ENCODE measurements at regions not wholly inside any gene's neighbourhood (a gene's known extent, or its start where the extent isn't known, plus 50 kb on each side); places are given as distances from the start of the nearest gene placed in this dataset.
"Not testable (repeated sequence)": the region's sequence is repeated elsewhere in the genome, so short reads cannot be mapped to it uniquely, and the experiment has no call there.

DNA sequence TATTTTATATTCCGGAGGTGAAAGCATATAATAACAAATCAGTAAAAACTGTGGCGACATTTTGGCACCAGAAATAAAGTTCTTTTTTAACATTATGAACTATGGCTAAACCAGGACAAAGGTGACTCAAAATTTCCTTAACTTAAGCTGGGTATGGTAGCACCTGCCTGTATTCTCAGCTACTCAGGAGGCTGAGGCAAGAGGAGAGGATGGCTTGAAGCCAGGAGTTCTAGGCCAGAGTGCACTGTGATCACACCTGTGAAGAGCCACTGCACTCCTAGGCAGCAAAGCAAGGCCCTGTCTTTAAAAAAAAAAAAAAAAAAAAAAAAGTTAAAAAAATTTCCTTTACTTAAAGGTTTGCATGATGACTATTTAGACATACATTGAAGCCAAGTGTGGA is 63.0 kb upstream of the KIF2A start:
- DNase-seq, result not testable (repeated sequence)

GRCh38 chr5:62248192-62248591 is 57.8 kb upstream of the KIF2A start:
- DNase-seq, result not testable (repeated sequence)

- DNase-seq, result not testable (repeated sequence)
Measured at GRCh38 chr5:62250085-62250484, 55.9 kb upstream of the KIF2A start.

- DNase-seq, result not testable (repeated sequence)
Measured at GRCh38 chr5:62250919-62251318, 55.1 kb upstream of the KIF2A start.

DNA sequence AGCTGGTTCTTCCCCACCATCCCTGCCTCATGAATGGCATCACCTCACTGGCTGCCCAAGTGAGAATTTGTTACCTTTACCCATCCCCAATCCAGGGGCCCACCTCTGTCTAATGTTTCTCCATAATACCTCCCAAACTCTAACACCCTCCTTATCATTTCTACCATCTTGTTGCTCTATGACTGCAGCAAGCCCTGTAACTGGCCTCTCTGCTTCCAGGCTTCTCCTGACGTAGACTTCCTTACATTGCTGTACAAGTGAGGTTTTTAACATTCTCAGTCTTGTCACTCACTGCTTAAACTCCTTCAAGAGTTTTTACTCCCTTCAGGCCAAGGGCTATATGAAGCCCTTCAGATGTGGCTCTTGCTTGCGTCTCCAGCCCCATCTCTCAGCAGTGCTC is 53.5 kb upstream of the KIF2A start:
- not testable (repeated sequence) for DNase-seq

GRCh38 chr5:62255551-62255950 is 50.5 kb upstream of the KIF2A start:
- not testable (repeated sequence) for DNase-seq

GRCh38 chr5:62256161-62257019 is 49.6 kb upstream of the KIF2A start:
- DNase-seq, result peak in 2 of 4 experiments; percentile 1 to 9
